Esophagus squamous epithelium (tissue), 5 donors: ENCODE measurements at regions not wholly inside any gene's neighbourhood (a gene's known extent, or its start where the extent isn't known, plus 50 kb on each side); places are given as distances from the start of the nearest gene placed in this dataset.
"Not testable (repeated sequence)": the region's sequence is repeated elsewhere in the genome, so short reads cannot be mapped to it uniquely, and the experiment has no call there.

Source experiments
- DNase-seq: peaks from one replicate; lab custom pipeline; 2025; lab: John Stamatoyannopoulos, UW
- H3K27ac ChIP-seq, 4 donors: fragments of 200-600 bp; sonication (generic); one replicate each; pipeline ENCODE4 v1.5.1; 2016 to 2019; ENCODE audit warnings: mild to moderate bottlenecking in 1 of 4
- H3K27me3 ChIP-seq, 4 donors: fragments of 200-600 bp; sonication (generic); 1 replicate in 3 of 4; 2 replicates in 1 of 4; pipeline versions ENCODE4 v1.5.1 to v1.6.0; 2017 to 2021; ENCODE audit warnings: antibody characterized with exemption in 1 of 4
- H3K36me3 ChIP-seq, 3 donors: fragments of 200-600 bp; sonication (generic); one replicate each; pipeline ENCODE4 v1.5.1; 2016 to 2019
- H3K4me1 ChIP-seq, 3 donors: fragments of 200-600 bp; sonication (generic); one replicate each; pipeline ENCODE4 v1.5.1; 2017 to 2019
- H3K4me3 ChIP-seq, 4 donors: fragments of 200-600 bp; sonication (generic); 1 replicate in 3 of 4; 2 replicates in 1 of 4; pipeline ENCODE4 v1.5.1; 2016 to 2019; ENCODE audit warnings: mild to moderate bottlenecking in 2 of 4, moderate library complexity in 1 of 4
- H3K9me3 ChIP-seq, 3 donors: fragments of 200-600 bp; sonication (generic); one replicate each; pipeline ENCODE4 v1.5.1; 2016 to 2019
- CTCF ChIP-seq, 6 experiments: fragments of 450-650 bp in 4 of 6; fragments of 200-600 bp in 2 of 6; sonication (generic) in 2 of 6; IDR thresholded peaks; one replicate each; pipeline ENCODE4 v1.5.1; 2016 to 2019; ENCODE audit warnings: antibody characterized with exemption in 6 of 6, mild to moderate bottlenecking in 4 of 6, moderate library complexity in 4 of 6
- POLR2A ChIP-seq, 4 donors: fragments of 450-650 bp; IDR thresholded peaks; one replicate each; pipeline ENCODE4 v1.6.1; 2017; ENCODE audit warnings: antibody characterized with exemption in 4 of 4, mild to moderate bottlenecking in 4 of 4, moderate library complexity in 3 of 4
- WGBS, 2 donors: methylation state at CpG; one replicate each; pipeline ENCODE4 v1.1.5; 2018; 5-methylcytosine and 5-hydroxymethylcytosine counted together
- intact Hi-C: fragments of 100-400 bp; cut with DNase I; formaldehyde crosslinking; loops from one replicate; pipeline ENCODE4 v1.15.0; 2022
- donor health status: DM: yes; HTN: yes; CAD: no.

GRCh38 chr4:173731257-173731656 lies 201.2 kb upstream of the HAND2 start:
- no peaks in the 10 kb centered on the region for H3K4me1 ChIP-seq
- no peaks in the 10 kb centered on the region for H3K27me3 ChIP-seq
- H3K36me3 ChIP-seq: no peaks in the 10 kb centered on the region
- no peak for DNase-seq
- TF ChIP-seq CTCF (IDR thresholded peaks at IDR 0.05) (no peak), POLR2A (IDR thresholded peaks at IDR 0.05) (no peak)
- no peak overlapping the region for H3K27ac ChIP-seq
- WGBS, 2 donors: 43 to 55% methylated on average over 1 of the region's 1 CpG
- H3K9me3 ChIP-seq: peaks cover 0 to 5% (median 0%) of the 10 kb centered on the region in 3 donors
- H3K4me3 ChIP-seq: no peak overlapping the region
- intact Hi-C loops: no loop called here

- no peak for DNase-seq
- WGBS, 2 donors: 87 to 92% methylated on average over 1 of the region's 1 CpG
- Histone ChIP-seq H3K4me1 (no peaks in the 10 kb centered on the region), H3K27me3 (no peaks in the 10 kb centered on the region), H3K27ac (no peak overlapping the region), H3K9me3 (peaks cover 0 to 8% (median 0%) of the 10 kb centered on the region in 3 donors), H3K36me3 (no peaks in the 10 kb centered on the region), H3K4me3 (no peak overlapping the region)
- TF ChIP-seq POLR2A (IDR thresholded peaks at IDR 0.05) (no peak), CTCF (IDR thresholded peaks at IDR 0.05) (no peak)
- intact Hi-C loops: no loop called here
Measured at GRCh38 chr4:173722075-173722474, 192.0 kb upstream of the HAND2 start.

GRCh38 chr4:173718504-173718903 lies 188.5 kb upstream of the HAND2 start:
- H3K4me3 ChIP-seq, H3K27me3 ChIP-seq, H3K27ac ChIP-seq, DNase-seq, H3K36me3 ChIP-seq, H3K4me1 ChIP-seq, intact Hi-C loops, H3K9me3 ChIP-seq: not testable (repeated sequence)
- 50 to 64% methylated on average over 1 of the region's 1 CpG for WGBS, 2 donors

- Histone ChIP-seq H3K36me3 (no peaks in the 10 kb centered on the region), H3K9me3 (peaks cover 0 to 8% (median 0%) of the 10 kb centered on the region in 3 donors), H3K27ac (no peak overlapping the region), H3K4me1 (no peaks in the 10 kb centered on the region), H3K27me3 (no peaks in the 10 kb centered on the region), H3K4me3 (no peak overlapping the region)
- WGBS, 2 donors: 33 to 83% methylated on average over 1 to 4 of the region's 10 CpGs
- intact Hi-C loops: no loop called here
- no peak for DNase-seq
- TF ChIP-seq CTCF (IDR thresholded peaks at IDR 0.05): no peak
- TF ChIP-seq POLR2A (IDR thresholded peaks at IDR 0.05): no peak
Measured at GRCh38 chr4:173717581-173717980, 187.6 kb upstream of the HAND2 start.

- Histone ChIP-seq H3K27ac (no peak overlapping the region), H3K4me1 (no peaks in the 10 kb centered on the region), H3K4me3 (no peak overlapping the region), H3K27me3 (no peaks in the 10 kb centered on the region), H3K36me3 (no peaks in the 10 kb centered on the region), H3K9me3 (peaks cover 0 to 8% (median 0%) of the 10 kb centered on the region in 3 donors)
- 51 to 56% methylated on average over 5 of the region's 5 CpGs for WGBS, 2 donors
- no peak for DNase-seq
- TF ChIP-seq CTCF (IDR thresholded peaks at IDR 0.05) (no peak), POLR2A (IDR thresholded peaks at IDR 0.05) (no peak)
- intact Hi-C loops: no loop called here
Measured at GRCh38 chr4:173714456-173714855, 184.4 kb upstream of the HAND2 start.

GRCh38 chr4:173713026-173713425 lies 183.0 kb upstream of the HAND2 start:
- H3K4me1 ChIP-seq: no peaks in the 10 kb centered on the region
- TF ChIP-seq CTCF (IDR thresholded peaks at IDR 0.05): no peak
- no peak for TF ChIP-seq POLR2A (IDR thresholded peaks at IDR 0.05)
- 45 to 63% methylated on average over 5 of the region's 5 CpGs for WGBS, 2 donors
- H3K4me3 ChIP-seq: no peak overlapping the region
- DNase-seq: no peak
- no peaks in the 10 kb centered on the region for H3K27me3 ChIP-seq
- H3K27ac ChIP-seq: no peak overlapping the region
- intact Hi-C loops: no loop called here
- H3K36me3 ChIP-seq: no peaks in the 10 kb centered on the region
- H3K9me3 ChIP-seq: peaks cover 0 to 6% (median 0%) of the 10 kb centered on the region in 3 donors
